RWPE2 (cell line): ENCODE measurements at regions not wholly inside any gene's neighbourhood (a gene's known extent, or its start where the extent isn't known, plus 50 kb on each side); places are given as distances from the start of the nearest gene placed in this dataset.

Experiments used
- ATAC-seq: fragments of 200-7000 bp; cut with Tn5 transposase; 3 replicates; pipeline ENCODE4 v1.9.1; 2021; ENCODE audit warnings: low read depth
- DNase-seq: peaks from one replicate; pipeline ENCODE4 v3.0.0-alpha.2; 2020; ENCODE audit warnings: low spot score
- H3K27ac ChIP-seq: fragments of 450-650 bp; 2 replicates; pipeline ENCODE4 v1.5.1; 2017; ENCODE audit warnings: mild to moderate bottlenecking; ENCODE audit not compliant: poor library complexity, severe bottlenecking
- H3K27me3 ChIP-seq: fragments of 250-450 bp; sonication (Bioruptor Pico); 2 replicates; pipeline ENCODE4 v1.5.1; 2021; ENCODE audit warnings: mild to moderate bottlenecking, moderate library complexity; ENCODE audit not compliant: insufficient read depth, poor library complexity, severe bottlenecking
- H3K36me3 ChIP-seq: fragments of 250-450 bp; sonication (Bioruptor Pico); 2 replicates; pipeline ENCODE4 v1.5.1; 2020; ENCODE audit warnings: low read depth, mild to moderate bottlenecking, moderate library complexity
- H3K4me1 ChIP-seq: fragments of 250-450 bp; sonication (Bioruptor Pico); 2 replicates; pipeline ENCODE4 v1.5.1; 2021; ENCODE audit warnings: mild to moderate bottlenecking, moderate library complexity; ENCODE audit not compliant: insufficient read depth, poor library complexity, severe bottlenecking
- H3K4me3 ChIP-seq: fragments of 250-450 bp; sonication (Bioruptor Pico); 2 replicates; pipeline ENCODE4 v1.5.1; 2021; ENCODE audit warnings: mild to moderate bottlenecking, moderate library complexity; ENCODE audit not compliant: severe bottlenecking
- H3K9me3 ChIP-seq: fragments of 250-450 bp; sonication (Bioruptor Pico); 2 replicates; pipeline ENCODE4 v1.5.1; 2021; ENCODE audit warnings: mild to moderate bottlenecking, moderate library complexity; ENCODE audit not compliant: severe bottlenecking
- TF ChIP-seq, protein P1 (sequence below): fragments of 450-650 bp; IDR thresholded peaks from one replicate; pipeline ENCODE4 v1.5.1; 2017; ENCODE audit warnings: mild to moderate bottlenecking, moderate library complexity; ENCODE audit not compliant: poor library complexity, severe bottlenecking

DNA sequence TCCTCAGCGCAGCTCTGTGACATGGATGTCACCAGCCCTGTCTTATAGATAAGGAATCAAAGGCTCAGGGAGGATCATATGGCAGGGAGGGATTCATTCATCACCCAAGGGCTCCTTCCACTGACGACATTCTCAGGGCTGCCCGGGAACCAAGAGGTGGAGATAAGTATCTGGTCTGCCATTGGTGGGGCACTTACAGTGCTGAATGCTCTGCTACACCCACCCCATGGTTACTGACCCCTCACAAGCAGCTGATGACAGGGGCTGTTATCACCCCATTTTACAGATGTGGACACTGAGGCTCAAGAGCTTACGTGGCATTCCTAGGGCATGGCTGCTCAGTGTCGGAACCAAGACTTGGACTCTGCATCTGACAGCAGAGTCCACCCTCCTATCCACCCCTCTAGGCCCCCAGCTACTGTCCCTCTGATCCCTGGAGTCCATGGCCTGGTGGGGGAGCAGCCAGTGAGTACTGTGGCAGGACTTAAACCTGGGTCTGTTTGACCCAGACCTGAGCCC is 155.1 kb downstream of the PTPRU start:
- no peak overlapping the region for H3K27ac ChIP-seq
- peaks cover 3% of the 10 kb centered on the region for H3K9me3 ChIP-seq
- H3K27me3 ChIP-seq = no peaks in the 10 kb centered on the region
- H3K4me3 ChIP-seq = no peak overlapping the region
- no peaks in the 10 kb centered on the region for H3K36me3 ChIP-seq
- ATAC-seq (no peak), DNase-seq (no peak)
- H3K4me1 ChIP-seq = no peaks in the 10 kb centered on the region
- TF ChIP-seq, protein P1, sequence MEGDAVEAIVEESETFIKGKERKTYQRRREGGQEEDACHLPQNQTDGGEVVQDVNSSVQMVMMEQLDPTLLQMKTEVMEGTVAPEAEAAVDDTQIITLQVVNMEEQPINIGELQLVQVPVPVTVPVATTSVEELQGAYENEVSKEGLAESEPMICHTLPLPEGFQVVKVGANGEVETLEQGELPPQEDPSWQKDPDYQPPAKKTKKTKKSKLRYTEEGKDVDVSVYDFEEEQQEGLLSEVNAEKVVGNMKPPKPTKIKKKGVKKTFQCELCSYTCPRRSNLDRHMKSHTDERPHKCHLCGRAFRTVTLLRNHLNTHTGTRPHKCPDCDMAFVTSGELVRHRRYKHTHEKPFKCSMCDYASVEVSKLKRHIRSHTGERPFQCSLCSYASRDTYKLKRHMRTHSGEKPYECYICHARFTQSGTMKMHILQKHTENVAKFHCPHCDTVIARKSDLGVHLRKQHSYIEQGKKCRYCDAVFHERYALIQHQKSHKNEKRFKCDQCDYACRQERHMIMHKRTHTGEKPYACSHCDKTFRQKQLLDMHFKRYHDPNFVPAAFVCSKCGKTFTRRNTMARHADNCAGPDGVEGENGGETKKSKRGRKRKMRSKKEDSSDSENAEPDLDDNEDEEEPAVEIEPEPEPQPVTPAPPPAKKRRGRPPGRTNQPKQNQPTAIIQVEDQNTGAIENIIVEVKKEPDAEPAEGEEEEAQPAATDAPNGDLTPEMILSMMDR = no peak

DNA sequence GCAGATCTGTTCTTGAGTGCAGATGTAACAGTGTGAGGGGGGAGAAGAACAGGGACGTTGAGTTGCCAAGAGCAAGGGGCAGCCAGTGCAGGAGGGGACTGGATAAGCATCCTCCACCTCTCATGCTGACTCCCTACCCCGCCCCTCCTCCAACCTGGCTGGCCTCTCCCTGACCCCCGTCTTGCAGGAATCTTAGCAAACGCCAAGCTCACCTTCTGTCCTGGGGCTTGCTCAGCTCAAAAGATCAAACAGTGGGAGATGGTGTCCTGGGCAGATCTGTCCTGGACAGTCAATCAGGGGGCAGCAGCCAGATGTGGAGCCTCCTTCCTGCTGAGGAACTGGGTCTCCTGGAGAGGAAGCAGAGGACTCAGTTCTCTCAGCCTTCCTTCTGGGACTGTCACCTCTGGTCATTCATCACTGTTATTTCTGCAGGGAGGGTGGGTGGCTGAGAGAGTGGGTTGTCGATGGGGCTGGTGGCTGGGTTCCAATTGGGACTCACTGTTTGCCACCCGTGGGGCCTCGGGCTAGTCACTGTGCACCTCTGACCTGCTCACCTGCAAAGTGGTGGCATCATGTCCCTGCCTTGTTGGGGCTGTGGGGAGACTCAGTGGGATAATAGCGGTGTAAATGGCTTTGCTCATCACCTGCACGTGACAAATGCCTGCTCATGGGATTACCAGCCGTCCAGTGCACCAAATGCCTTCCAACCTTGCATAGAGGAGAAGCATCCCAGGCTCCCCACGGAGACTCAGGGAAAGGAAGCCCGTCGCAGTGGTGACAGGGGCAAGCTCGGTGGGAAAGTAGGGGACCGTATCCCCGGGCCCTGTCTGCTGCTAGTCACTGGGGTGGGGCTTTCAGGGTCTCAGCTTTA is 154.4 kb downstream of the PTPRU start:
- no peak for ATAC-seq
- no peaks in the 10 kb centered on the region for H3K36me3 ChIP-seq

DNA sequence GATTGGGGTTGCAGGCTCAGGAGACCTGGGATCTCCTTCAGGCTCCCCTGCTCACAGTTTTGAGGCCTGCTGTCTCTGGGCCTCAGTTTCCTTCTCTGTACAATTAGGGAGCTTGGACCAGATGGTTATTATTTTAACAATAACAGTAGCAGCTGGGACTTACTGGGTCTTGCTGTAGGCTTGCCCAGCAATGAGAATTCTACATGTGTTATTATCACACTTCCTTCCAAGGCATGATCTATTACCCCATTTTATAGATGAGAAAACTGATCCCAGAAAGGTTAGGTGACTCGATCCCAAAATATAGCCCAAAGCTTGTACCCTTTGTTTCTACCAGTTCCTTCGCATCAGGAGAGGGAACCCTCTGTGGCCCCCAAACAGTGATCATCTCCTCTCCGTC is 153.8 kb downstream of the PTPRU start:
- DNase-seq (no peak), ATAC-seq (no peak)
- Histone ChIP-seq H3K4me1 (no peaks in the 10 kb centered on the region), H3K36me3 (no peaks in the 10 kb centered on the region), H3K27ac (no peak overlapping the region), H3K27me3 (no peaks in the 10 kb centered on the region), H3K4me3 (no peak overlapping the region), H3K9me3 (peaks cover 3% of the 10 kb centered on the region)
- TF ChIP-seq, protein P1 = no peak

More for the DNA sequence above, 154.4 kb downstream of the PTPRU start:
- no peak overlapping the region for H3K27ac ChIP-seq
- no peak for DNase-seq
- H3K9me3 ChIP-seq = peaks cover 3% of the 10 kb centered on the region
- no peaks in the 10 kb centered on the region for H3K4me1 ChIP-seq
- TF ChIP-seq, protein P1 = no peak
- no peaks in the 10 kb centered on the region for H3K27me3 ChIP-seq
- no peak overlapping the region for H3K4me3 ChIP-seq

DNA sequence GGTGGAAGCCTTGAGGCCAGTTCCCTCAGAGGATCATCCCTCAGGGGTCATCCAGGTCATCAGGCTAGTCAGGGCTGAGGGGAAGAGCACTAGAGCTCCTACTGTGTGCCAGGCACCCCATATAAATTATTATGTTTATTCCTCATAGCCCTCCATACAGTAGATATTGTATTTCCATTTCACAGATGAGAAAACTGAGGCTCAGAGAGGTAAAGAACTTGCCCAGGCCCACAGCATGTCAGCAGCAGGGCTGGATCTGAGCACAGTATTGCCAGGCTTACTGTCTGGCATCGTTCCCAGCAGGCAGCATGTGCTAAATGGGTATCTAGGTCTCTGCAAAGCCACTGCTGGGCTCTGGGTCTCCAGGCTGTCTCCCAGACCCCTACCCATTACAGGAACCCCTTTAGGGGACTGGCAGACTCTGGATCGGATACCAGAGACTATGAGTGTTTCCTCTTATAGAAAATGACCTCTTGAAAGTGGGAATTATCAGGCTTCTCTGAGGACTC is 153.3 kb downstream of the PTPRU start:
- DNase-seq = no peak
- Histone ChIP-seq H3K4me3 (no peak overlapping the region), H3K36me3 (no peaks in the 10 kb centered on the region), H3K27ac (no peak overlapping the region), H3K9me3 (peaks cover 3% of the 10 kb centered on the region), H3K27me3 (no peaks in the 10 kb centered on the region), H3K4me1 (no peaks in the 10 kb centered on the region)
- ATAC-seq = no peak
- TF ChIP-seq, protein P1 = no peak

DNA sequence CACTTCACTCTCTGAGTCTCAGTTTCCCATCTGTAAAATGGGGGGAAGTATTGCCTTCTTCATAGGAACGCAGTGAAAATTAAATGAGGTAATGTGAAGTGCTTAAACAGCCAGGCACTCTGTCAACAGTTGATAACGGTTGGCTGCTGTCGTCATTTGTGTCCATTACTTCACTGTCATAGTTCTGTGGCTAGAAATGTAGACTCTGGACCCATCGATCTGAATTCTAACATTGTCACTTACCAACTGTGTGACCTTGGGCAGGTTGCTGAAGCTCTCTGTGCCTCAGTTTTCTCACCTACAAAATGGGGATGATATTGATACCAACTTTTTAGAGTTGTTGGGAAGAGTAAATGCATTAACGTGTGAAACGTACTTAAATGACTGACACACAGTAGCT is 152.6 kb downstream of the PTPRU start:
- Histone ChIP-seq H3K4me3 (no peak overlapping the region), H3K9me3 (peaks cover 3% of the 10 kb centered on the region), H3K27me3 (no peaks in the 10 kb centered on the region), H3K36me3 (no peaks in the 10 kb centered on the region), H3K4me1 (peaks cover 4% of the 10 kb centered on the region), H3K27ac (no peak overlapping the region)
- DNase-seq (no peak), ATAC-seq (no peak)
- TF ChIP-seq, protein P1 = no peak
